Gastrocnemius medialis (tissue), 4 donors: ENCODE measurements at regions not wholly inside any gene's neighbourhood (a gene's known extent, or its start where the extent isn't known, plus 50 kb on each side); places are given as distances from the start of the nearest gene placed in this dataset.

Experiments
- POLR2A ChIP-seq, 2 donors: fragments of 450-650 bp; IDR thresholded peaks; one replicate each; pipeline ENCODE4 v1.6.1; 2017; ENCODE audit warnings: antibody characterized with exemption in 2 of 2, mild to moderate bottlenecking in 2 of 2, moderate library complexity in 2 of 2
- TF ChIP-seq, protein P1 (sequence below), 5 experiments: fragments of 450-650 bp in 3 of 5; fragments of 200-600 bp in 2 of 5; sonication (generic) in 2 of 5; IDR thresholded peaks in 4 of 5; conservative IDR thresholded peaks in 1 of 5; 1 replicate in 4 of 5; 2 replicates in 1 of 5; pipeline ENCODE4 v1.5.1; 2016 to 2019; ENCODE audit warnings: antibody characterized with exemption in 5 of 5, mild to moderate bottlenecking in 3 of 5, moderate library complexity in 3 of 5

- TF ChIP-seq, protein P1, sequence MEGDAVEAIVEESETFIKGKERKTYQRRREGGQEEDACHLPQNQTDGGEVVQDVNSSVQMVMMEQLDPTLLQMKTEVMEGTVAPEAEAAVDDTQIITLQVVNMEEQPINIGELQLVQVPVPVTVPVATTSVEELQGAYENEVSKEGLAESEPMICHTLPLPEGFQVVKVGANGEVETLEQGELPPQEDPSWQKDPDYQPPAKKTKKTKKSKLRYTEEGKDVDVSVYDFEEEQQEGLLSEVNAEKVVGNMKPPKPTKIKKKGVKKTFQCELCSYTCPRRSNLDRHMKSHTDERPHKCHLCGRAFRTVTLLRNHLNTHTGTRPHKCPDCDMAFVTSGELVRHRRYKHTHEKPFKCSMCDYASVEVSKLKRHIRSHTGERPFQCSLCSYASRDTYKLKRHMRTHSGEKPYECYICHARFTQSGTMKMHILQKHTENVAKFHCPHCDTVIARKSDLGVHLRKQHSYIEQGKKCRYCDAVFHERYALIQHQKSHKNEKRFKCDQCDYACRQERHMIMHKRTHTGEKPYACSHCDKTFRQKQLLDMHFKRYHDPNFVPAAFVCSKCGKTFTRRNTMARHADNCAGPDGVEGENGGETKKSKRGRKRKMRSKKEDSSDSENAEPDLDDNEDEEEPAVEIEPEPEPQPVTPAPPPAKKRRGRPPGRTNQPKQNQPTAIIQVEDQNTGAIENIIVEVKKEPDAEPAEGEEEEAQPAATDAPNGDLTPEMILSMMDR (IDR thresholded peaks at IDR 0.05 in 4 of 5, conservative IDR thresholded peaks at IDR 0.05 in 1 of 5) = no peak
- TF ChIP-seq POLR2A (IDR thresholded peaks at IDR 0.05) = no peak
Observed at GRCh38 chr16:50879873-50880695, 138.2 kb downstream of the CYLD start.
